PC-3 (cell line): ENCODE measurements at regions not wholly inside any gene's neighbourhood (a gene's known extent, or its start where the extent isn't known, plus 50 kb on each side); places are given as distances from the start of the nearest gene placed in this dataset.

Experiments
- ATAC-seq: fragments of 200-7000 bp; cut with Tn5 transposase; 2 replicates; pipeline ENCODE4 v1.9.1; 2020; ENCODE audit warnings: mild to moderate bottlenecking, moderate library complexity
- BruUV-seq: library from RNA; stranded (reverse); fragments of 400-500 nt; replicated peaks from 2 replicates; lab custom pipeline; 2021; lab: Mats Ljungman, UMichigan
- CTCF ChIA-PET: fragments of 300-600 bp; sonication (Branson Sonifier 250); formaldehyde crosslinking; loops from one replicate; lab custom pipeline; 2022; ENCODE audit warnings: antibody characterized with exemption; lab: Charles Lee
- POLR2A ChIA-PET: fragments of 300-600 bp; sonication (Branson Sonifier 250); formaldehyde crosslinking; loops from one replicate; lab custom pipeline; 2022; ENCODE audit warnings: antibody characterized with exemption; ENCODE audit not compliant: unreplicated experiment; lab: Charles Lee
- DNase-seq: peaks from one replicate; pipeline ENCODE4 v3.0.0-alpha.2; 2015
- H2AFZ ChIP-seq: fragments of 300-600 bp; sonication (generic); 2 replicates; pipeline ENCODE4 v1.6.0; 2016; ENCODE audit warnings: antibody characterized with exemption, low read length
- H3F3A ChIP-seq: fragments of 300-600 bp; sonication (generic); one replicate; pipeline ENCODE4 v1.6.0; 2017; ENCODE audit warnings: antibody characterized with exemption, low read length, control low read depth, mild to moderate bottlenecking; ENCODE audit not compliant: unreplicated experiment
- H3K27ac ChIP-seq: fragments of 300-600 bp; sonication (generic); 2 replicates; pipeline ENCODE4 v1.5.1; 2016; ENCODE audit warnings: mild to moderate bottlenecking, low read length
- H3K27me3 ChIP-seq: fragments of 300-600 bp; sonication (generic); 2 replicates; pipeline ENCODE4 v1.6.1; 2016; ENCODE audit warnings: low read length, mixed read lengths
- H3K36me3 ChIP-seq: fragments of 300-600 bp; sonication (generic); 2 replicates; pipeline ENCODE4 v1.6.1; 2016; ENCODE audit warnings: low read depth, mixed run types, low read length, mixed read lengths
- H3K4me1 ChIP-seq: fragments of 300-600 bp; sonication (generic); 2 replicates; pipeline ENCODE4 v1.5.1; 2016; ENCODE audit warnings: low read length; ENCODE audit not compliant: insufficient read depth
- H3K4me2 ChIP-seq: fragments of 300-600 bp; sonication (generic); 2 replicates; pipeline ENCODE4 v1.6.0; 2016; ENCODE audit warnings: low read length
- H3K4me3 ChIP-seq: fragments of 300-600 bp; sonication (generic); 2 replicates; pipeline ENCODE4 v1.5.1; 2016; ENCODE audit warnings: mild to moderate bottlenecking, low read length, mixed read lengths
- H3K79me2 ChIP-seq: fragments of 300-600 bp; sonication (generic); 2 replicates; pipeline ENCODE4 v1.6.1; 2017; ENCODE audit warnings: low read length, mixed read lengths
- H3K9ac ChIP-seq: fragments of 300-600 bp; sonication (generic); 2 replicates; pipeline ENCODE4 v1.6.0; 2016; ENCODE audit warnings: mild to moderate bottlenecking, low read length
- H3K9me2 ChIP-seq: fragments of 300-600 bp; sonication (generic); replicated peaks from 2 replicates; pipeline ENCODE4 v1.6.1; 2016; ENCODE audit warnings: mixed run types, low read length, mixed read lengths
- H3K9me3 ChIP-seq: fragments of 300-600 bp; sonication (generic); 2 replicates; pipeline ENCODE4 v1.6.1; 2016; ENCODE audit warnings: low read length, mixed read lengths
- H4K20me1 ChIP-seq: fragments of 300-600 bp; sonication (generic); 2 replicates; pipeline ENCODE4 v1.6.1; 2016; ENCODE audit warnings: low read length, mixed read lengths
- EZH2 ChIP-seq: fragments of 300-600 bp; sonication (generic); IDR thresholded peaks from one replicate; pipeline ENCODE4 v1.6.1; 2017; ENCODE audit warnings: antibody characterized with exemption, mild to moderate bottlenecking, low read length; ENCODE audit not compliant: unreplicated experiment
- EZH2phosphoT487 ChIP-seq: fragments of 300-600 bp; sonication (generic); IDR thresholded peaks from 2 replicates; pipeline ENCODE4 v1.6.1; 2018; ENCODE audit warnings: mild to moderate bottlenecking, antibody characterized with exemption, low read length, borderline replicate concordance
- intact Hi-C: fragments of 100-400 bp; cut with micrococcal nuclease; formaldehyde crosslinking; loops from 2 replicates; pipeline ENCODE4 v1.9.0; 2023
- TF ChIP-seq, protein P1 (sequence below): fragments of 300-600 bp; sonication (generic); conservative IDR thresholded peaks from 2 replicates; pipeline ENCODE4 v1.5.1; 2017; ENCODE audit warnings: antibody characterized with exemption, low read depth, mild to moderate bottlenecking, low read length

DNA sequence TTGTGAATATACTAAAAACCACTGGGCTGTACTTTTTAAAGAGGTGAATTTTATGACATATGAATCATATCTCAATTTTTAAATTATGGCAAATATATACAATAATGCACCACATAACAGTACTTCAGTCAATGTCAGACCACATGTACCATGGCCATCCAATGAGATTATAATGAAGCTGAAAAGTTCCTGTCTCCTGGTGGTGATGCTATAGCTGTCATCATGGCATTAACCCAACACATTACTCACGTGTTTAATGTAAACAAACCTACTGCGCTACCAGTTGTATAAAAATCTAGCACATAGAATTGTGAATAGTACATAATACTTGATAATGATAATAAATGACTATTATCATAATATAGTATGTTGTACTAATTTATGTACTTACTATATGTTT is 77.6 kb upstream of the ID2 start:
- Histone ChIP-seq H3K4me1 (peaks cover 52% of the 10 kb centered on the region), H3K27me3 (no peaks in the 10 kb centered on the region), H3K9me3 (no peaks in the 10 kb centered on the region), H3K79me2 (no peaks in the 10 kb centered on the region), H3K4me3 (no peak overlapping the region), H3F3A (no peaks in the 10 kb centered on the region), H3K9ac (no peak overlapping the region), H3K9me2 (no peaks in the 10 kb centered on the region), H3K36me3 (no peaks in the 10 kb centered on the region), H3K27ac (no peak overlapping the region), H4K20me1 (no peaks in the 10 kb centered on the region), H2AFZ (no peak overlapping the region), H3K4me2 (no peak overlapping the region)
- CTCF ChIA-PET: no interaction called here
- peak; percentile 79 for DNase-seq
- ATAC-seq: peak; percentile 20; the same call in 1 of the 2 replicates
- POLR2A ChIA-PET: interaction anchor here (0.6 kb wide), 1 partner anchor 113 kb away, joined by 3 read pairs; no protein-coding TSS in a partner anchor
- intact Hi-C loops: loop anchor here (2.0 to 10.0 kb wide), 3 partner anchors 21 to 159 kb away; no protein-coding TSS in a partner anchor
- BruUV-seq: no TSS peak
- no peak for TF ChIP-seq EZH2phosphoT487
- no peak for TF ChIP-seq EZH2
- TF ChIP-seq, protein P1, sequence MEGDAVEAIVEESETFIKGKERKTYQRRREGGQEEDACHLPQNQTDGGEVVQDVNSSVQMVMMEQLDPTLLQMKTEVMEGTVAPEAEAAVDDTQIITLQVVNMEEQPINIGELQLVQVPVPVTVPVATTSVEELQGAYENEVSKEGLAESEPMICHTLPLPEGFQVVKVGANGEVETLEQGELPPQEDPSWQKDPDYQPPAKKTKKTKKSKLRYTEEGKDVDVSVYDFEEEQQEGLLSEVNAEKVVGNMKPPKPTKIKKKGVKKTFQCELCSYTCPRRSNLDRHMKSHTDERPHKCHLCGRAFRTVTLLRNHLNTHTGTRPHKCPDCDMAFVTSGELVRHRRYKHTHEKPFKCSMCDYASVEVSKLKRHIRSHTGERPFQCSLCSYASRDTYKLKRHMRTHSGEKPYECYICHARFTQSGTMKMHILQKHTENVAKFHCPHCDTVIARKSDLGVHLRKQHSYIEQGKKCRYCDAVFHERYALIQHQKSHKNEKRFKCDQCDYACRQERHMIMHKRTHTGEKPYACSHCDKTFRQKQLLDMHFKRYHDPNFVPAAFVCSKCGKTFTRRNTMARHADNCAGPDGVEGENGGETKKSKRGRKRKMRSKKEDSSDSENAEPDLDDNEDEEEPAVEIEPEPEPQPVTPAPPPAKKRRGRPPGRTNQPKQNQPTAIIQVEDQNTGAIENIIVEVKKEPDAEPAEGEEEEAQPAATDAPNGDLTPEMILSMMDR: no peak

DNA sequence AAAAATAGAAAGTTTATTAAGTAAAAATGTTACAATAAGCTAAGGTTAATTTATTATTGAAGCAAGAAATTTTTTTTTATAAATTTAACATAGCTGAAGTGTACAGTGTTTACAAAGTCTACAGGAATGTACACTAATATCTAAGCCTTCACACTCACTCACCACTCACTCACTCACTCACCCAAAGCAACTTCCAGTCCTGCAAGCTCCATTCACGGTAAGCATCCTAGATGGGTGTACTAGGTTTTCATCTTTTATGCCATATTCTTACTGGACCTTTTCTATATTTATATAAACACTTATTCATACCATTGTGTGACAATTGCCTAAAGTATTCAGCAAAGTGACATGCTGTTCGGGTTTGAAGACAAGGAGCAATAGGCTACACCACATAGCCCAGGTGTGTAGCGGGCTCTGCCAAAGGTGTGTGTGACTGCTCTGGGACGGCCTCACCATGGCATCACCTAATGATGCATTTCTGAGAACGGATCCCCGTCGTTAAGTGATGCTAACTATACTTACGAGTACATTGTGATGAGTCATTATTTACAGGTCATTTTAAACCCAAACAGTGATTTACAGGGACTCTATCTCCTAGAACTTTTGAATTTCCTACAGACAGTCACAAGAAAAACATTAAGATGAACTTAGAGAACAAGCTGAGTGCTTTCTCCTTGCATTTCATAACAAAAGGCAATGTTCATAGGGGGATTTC is 76.3 kb upstream of the ID2 start:
- TF ChIP-seq EZH2: no peak
- TF ChIP-seq, protein P1: no peak
- TF ChIP-seq EZH2phosphoT487: no peak
- peak; percentile 93 for DNase-seq
- peak; percentile 94 for ATAC-seq
- Histone ChIP-seq H3K79me2 (no peaks in the 10 kb centered on the region), H3K4me1 (peaks cover 52% of the 10 kb centered on the region), H3K4me3 (no peak overlapping the region), H3F3A (no peaks in the 10 kb centered on the region), H3K27me3 (no peaks in the 10 kb centered on the region), H3K9ac (no peak overlapping the region), H3K4me2 (peak overlapping the region; percentile 38; the same call in 1 of the 2 replicates), H3K9me3 (no peaks in the 10 kb centered on the region), H4K20me1 (no peaks in the 10 kb centered on the region), H2AFZ (no peak overlapping the region), H3K36me3 (no peaks in the 10 kb centered on the region), H3K27ac (peak overlapping the region; percentile 49), H3K9me2 (no peaks in the 10 kb centered on the region)
- POLR2A ChIA-PET: no interaction called here
- BruUV-seq: no TSS peak
- intact Hi-C loops: loop anchor here (2.0 to 10.0 kb wide), 3 partner anchors 19 to 161 kb away; no protein-coding TSS in a partner anchor
- CTCF ChIA-PET: no interaction called here

DNA sequence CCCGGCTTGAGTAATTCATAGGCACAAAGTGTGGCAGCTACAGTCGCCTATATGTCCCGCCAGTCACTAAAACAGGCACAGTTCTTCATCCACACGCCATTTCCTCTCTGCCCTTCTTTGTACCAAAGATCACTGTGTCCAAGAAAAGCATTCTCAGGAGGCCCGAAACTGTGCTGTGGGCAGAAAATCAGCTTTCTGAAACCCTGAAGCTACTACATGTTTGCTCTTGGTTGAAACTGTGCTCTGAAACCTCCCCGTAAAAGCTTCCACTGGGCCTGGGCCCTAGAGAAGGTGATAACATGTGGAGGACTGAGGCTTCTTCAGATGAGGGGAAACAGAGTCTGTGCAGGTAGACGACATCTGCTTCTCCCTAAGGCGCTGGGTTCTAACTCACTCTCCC is 75.6 kb upstream of the ID2 start:
- no peaks in the 10 kb centered on the region for H3K36me3 ChIP-seq
- H3K4me2 ChIP-seq: peak overlapping the region; percentile 38; the same call in 1 of the 2 replicates
- CTCF ChIA-PET: no interaction called here
- no peak for TF ChIP-seq EZH2phosphoT487
- TF ChIP-seq, protein P1: no peak
- no peak for TF ChIP-seq EZH2
- H3K79me2 ChIP-seq: no peaks in the 10 kb centered on the region
- no peaks in the 10 kb centered on the region for H3K9me3 ChIP-seq
- intact Hi-C loops: loop anchor here (10.0 kb wide), 1 partner anchor 161 kb away; no protein-coding TSS in a partner anchor
- H3K9me2 ChIP-seq: no peaks in the 10 kb centered on the region
- no peak overlapping the region for H3K9ac ChIP-seq
- no TSS peak for BruUV-seq
- ATAC-seq: no peak
- no peaks in the 10 kb centered on the region for H4K20me1 ChIP-seq
- POLR2A ChIA-PET: no interaction called here
- H3K27ac ChIP-seq: peak overlapping the region; percentile 47
- DNase-seq: no peak
- no peak overlapping the region for H3K4me3 ChIP-seq
- no peaks in the 10 kb centered on the region for H3F3A ChIP-seq
- no peaks in the 10 kb centered on the region for H3K27me3 ChIP-seq
- H2AFZ ChIP-seq: no peak overlapping the region
- H3K4me1 ChIP-seq: peaks cover 52% of the 10 kb centered on the region
